Suprapubic skin (tissue), 4 donors: ENCODE measurements at regions not wholly inside any gene's neighbourhood (a gene's known extent, or its start where the extent isn't known, plus 50 kb on each side); places are given as distances from the start of the nearest gene placed in this dataset.
"Not testable (repeated sequence)": the region's sequence is repeated elsewhere in the genome, so short reads cannot be mapped to it uniquely, and the experiment has no call there.

Source experiments
- CTCF ChIP-seq, 2 donors: fragments of 200-600 bp in 1 of 2; fragments of 450-650 bp in 1 of 2; sonication (generic) in 1 of 2; IDR thresholded peaks; one replicate each; pipeline ENCODE4 v1.5.1; 2016 to 2019; ENCODE audit warnings: antibody characterized with exemption in 2 of 2, mild to moderate bottlenecking in 1 of 2, moderate library complexity in 1 of 2
- EP300 ChIP-seq: sonication (generic); formaldehyde crosslinking; IDR thresholded peaks from one replicate; pipeline ENCODE4 v1.6.1; 2017; ENCODE audit warnings: antibody characterized with exemption
- POLR2A ChIP-seq, 2 donors: fragments of 450-650 bp; IDR thresholded peaks; one replicate each; pipeline ENCODE4 v1.6.1; 2017; ENCODE audit warnings: antibody characterized with exemption in 2 of 2, mild to moderate bottlenecking in 2 of 2, moderate library complexity in 2 of 2
- POLR2AphosphoS5 ChIP-seq, 3 donors: sonication (generic); formaldehyde crosslinking; IDR thresholded peaks; one replicate each; pipeline ENCODE4 v1.6.1; 2017; ENCODE audit warnings: antibody characterized with exemption in 3 of 3

GRCh38 chr11:71738317-71738716 lies 94.7 kb upstream of the DEFB108B start:
- not testable (repeated sequence) for TF ChIP-seq POLR2A (IDR thresholded peaks at IDR 0.05); CTCF (IDR thresholded peaks at IDR 0.05); EP300; POLR2AphosphoS5 (IDR thresholded peaks at IDR 0.05)
